CD4-positive, alpha-beta T cell treated with Interleukin-6 at 100 ng/mL for 8 hours (primary cell): ENCODE measurements at regions not wholly inside any gene's neighbourhood (a gene's known extent, or its start where the extent isn't known, plus 50 kb on each side); places are given as distances from the start of the nearest gene placed in this dataset.

Source experiments
- DNase-seq: peaks from one replicate; pipeline ENCODE4 v3.0.0-alpha.2; 2020; ENCODE audit warnings: mixed read lengths, low spot score

- DNase-seq, result no peak
Observed at GRCh38 chr9:29701971-29702370, 2128.7 kb upstream of the C9orf72 start.

DNA sequence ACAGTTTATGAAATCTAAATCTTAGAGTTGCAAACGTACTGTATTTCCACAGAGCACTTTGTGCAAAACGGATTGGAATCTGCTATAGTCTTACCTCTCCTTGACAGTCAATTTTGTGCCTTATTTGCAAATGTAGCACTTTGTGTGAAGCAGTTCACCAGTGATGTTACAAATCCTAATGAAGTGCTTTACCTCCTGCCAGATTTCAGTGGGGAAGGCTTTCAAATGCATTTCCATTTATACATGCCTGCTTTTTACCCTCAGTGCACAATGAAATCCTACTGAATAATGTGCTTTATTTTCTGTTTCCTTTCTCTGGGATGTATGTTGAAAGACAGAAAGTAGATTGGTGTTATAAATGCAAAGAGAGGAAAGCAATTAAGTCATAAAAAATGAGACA, 2141.6 kb upstream of the C9orf72 start:
- no peak for DNase-seq

DNA sequence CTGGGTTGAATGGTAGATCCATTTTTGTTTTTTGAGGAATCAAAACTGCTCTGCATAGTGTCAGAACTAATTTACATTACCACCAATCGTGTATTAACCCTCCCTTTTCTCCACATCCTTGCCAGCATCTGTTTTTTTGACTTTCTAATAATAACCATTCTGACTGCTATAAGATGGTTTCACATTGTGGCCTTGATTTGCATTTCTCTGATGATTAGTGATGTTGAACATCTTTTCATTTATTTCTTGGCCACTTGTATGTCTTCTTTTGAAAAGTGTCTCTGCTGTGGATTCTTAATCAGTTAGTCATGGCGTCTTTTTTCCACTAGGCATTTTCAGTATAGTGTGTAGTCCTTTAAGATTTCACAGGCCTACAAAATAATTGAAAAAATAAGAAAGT, 2144.3 kb upstream of the C9orf72 start:
- no peak for DNase-seq

DNA sequence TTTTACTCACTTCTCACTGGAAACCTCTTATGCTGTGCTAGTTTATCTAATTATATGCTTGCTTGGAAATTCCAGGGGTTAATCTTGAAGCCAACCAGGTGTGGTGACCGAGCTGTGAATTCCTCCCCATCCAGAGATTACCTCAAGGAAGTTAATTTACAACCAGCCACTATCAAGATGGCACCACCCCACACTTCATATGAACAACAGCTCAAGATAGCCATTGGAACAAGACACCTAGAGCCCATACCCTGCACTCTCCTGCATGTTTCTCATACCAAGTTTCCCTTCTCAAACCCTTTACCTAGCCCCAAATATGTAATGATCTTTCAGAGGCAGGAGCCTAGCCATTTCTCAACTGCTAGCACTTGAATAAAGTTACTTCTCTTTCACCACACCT, 2156.9 kb upstream of the C9orf72 start:
- DNase-seq, result no peak

DNA sequence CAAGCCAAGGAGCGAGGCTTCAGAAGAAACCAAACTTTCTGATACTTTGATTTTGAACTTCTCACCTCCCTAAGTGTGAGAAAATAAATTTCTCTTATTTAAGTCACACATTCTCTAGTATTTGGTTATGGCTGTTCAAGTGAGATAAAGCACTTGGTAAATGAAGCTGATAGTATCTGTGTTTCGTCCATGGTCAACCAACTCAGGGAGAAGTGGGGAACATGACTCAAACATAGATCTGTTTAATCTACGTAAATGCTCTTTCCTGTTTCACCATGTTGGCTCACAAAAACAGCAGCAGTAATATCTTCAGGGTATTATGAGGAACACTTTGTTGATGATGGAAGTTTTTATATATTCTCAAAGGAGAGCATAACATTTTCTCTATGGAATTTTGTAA, 2167.2 kb upstream of the C9orf72 start:
- DNase-seq, result no peak

GRCh38 chr9:29741169-29741568, 2167.9 kb upstream of the C9orf72 start:
- DNase-seq, result no peak

DNA sequence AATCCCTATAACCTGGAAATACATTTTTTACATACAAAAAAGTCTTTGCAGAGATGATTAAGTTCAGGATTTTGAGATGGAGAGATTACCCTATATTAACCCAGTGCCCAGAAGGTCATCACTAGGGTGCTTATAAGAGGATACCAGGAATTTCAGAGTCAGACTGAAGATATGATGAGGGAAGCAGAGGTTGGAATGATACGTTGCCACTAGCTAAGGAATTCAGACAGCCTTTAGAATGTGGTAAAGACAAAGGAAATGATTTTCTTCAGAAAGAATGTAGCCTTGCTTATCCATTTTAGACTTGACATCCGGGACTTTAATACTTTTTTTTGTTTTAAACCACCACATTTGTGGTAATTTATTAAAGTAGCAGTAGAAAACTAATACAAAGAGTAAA, 2176.8 kb upstream of the C9orf72 start:
- no peak for DNase-seq

- no peak for DNase-seq
Observed at GRCh38 chr9:29751226-29751625, 2177.9 kb upstream of the C9orf72 start.

DNA sequence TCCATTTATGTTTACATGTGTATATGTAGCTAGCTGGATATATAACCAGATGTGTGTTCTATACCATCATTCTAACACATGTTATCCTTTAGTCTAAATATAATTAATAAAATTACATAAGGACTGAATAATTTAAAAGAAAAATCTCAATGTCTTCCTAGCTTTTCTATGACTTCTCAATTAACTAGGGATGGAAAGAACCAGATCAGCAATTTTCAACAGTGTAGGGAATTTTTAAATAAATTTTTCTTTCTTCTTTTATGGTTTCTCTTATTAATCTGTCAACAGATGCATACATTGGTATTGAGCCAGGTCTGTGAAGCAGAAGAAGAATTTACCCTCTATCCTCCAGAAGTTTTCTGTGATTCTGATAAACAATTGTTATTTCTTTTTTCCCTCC, 2180.4 kb upstream of the C9orf72 start:
- no peak for DNase-seq

- DNase-seq, result no peak
Observed at GRCh38 chr9:29769019-29769418, 2195.7 kb upstream of the C9orf72 start.

DNA sequence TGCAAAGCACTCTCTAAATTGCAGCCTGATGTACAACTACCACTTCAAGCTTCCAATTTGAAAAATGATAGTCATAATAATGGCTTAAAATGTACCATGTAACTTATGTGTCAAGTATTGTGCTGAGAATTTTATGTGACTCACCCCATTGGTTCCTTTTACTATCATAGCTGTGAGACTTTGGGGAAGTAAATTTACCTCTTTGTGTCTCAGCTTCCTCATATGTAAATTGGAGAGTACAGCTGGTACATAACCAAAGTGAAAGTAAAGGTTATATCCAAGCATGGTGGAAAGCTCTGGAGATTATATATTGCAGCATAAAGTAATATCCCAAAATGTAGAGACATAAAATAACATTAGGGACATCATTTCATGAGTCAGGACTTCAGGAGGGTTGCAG, 2200.4 kb upstream of the C9orf72 start:
- DNase-seq, result no peak

GRCh38 chr9:29775491-29775890, 2202.2 kb upstream of the C9orf72 start:
- DNase-seq, result no peak

DNA sequence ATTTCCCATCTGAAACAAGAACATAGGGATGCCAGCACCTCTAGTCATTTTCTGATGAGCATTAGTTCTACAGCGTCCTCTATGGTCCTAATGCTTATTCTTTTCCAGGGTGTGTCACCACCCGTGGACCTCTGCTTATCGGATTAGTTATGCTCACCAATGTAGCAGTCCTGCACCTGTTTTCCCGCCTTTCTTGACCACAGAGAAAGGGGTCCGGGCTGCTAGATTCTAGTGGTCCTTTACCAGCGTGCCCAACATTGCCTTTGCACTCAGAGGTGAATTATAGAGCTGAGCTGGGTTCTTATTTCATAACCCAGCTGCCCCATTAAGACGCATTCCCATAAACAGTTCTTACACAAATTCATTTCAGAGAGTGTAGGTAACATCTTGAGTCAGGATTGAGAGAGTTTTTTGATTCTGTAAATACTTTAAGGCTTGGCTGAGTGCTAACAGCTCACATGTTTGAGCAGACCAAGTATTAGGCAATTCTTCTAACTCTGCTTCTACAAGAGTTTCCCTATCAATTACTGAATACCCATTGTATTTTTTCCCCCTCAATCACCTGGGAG, 2205.1 kb upstream of the C9orf72 start:
- DNase-seq, result no peak

GRCh38 chr9:29793970-29794369, 2220.7 kb upstream of the C9orf72 start:
- DNase-seq, result no peak

- no peak for DNase-seq
Observed at GRCh38 chr9:29796291-29796952, 2223.1 kb upstream of the C9orf72 start.

- DNase-seq, result no peak
Observed at GRCh38 chr9:29798599-29798998, 2225.3 kb upstream of the C9orf72 start.

GRCh38 chr9:29799227-29799626, 2225.9 kb upstream of the C9orf72 start:
- DNase-seq, result no peak

GRCh38 chr9:29800821-29801220, 2227.5 kb upstream of the C9orf72 start:
- DNase-seq, result no peak

GRCh38 chr9:29802454-29802853, 2229.2 kb upstream of the C9orf72 start:
- no peak for DNase-seq

DNA sequence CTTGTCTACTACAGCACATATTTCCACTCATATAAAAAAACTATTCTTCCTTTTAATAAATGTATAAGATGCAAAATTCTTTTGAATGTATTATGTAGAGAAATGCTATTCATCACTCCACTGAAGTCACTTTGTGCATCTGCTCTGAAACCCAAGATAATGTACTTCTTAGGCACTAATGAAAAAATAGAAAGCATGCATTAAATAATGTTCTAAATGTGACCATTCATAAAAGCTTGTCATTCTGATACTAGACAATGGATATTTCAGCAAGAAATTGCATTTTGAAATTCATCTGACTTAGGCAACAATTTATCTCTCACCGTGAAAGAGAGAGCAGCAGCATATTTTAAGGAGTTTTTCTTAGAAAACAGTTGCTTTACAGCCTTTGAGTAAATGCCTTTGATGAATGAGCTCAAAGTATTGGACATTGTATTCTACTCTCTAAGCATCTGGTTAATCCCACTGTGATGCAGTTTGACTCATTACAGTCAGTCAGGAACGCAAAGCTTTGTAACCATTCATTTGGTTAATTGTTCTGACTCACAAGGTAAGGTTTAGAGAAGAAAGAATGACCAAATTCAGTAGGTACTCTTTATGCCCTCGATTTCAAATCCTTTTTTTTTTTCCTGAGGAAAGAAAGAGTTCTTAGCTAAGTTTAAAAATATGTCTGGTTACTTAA, 2233.8 kb upstream of the C9orf72 start:
- DNase-seq, result no peak

GRCh38 chr9:29816954-29817703, 2243.8 kb upstream of the C9orf72 start:
- no peak for DNase-seq

- no peak for DNase-seq
Observed at GRCh38 chr9:29822458-29822857, 2249.2 kb upstream of the C9orf72 start.

- no peak for DNase-seq
Observed at GRCh38 chr9:29826421-29826820, 2253.1 kb upstream of the C9orf72 start.
